ENCODE measurements at regions not wholly inside any gene's neighbourhood (a gene's known extent, or its start where the extent isn't known, plus 50 kb on each side); places are given as distances from the start of the nearest gene placed in this dataset.

GRCh38 chr18:1511619-1512311 lies 607.1 kb downstream of the ADCYAP1 start:
- no peak for TF ChIP-seq FOXA1 (IDR thresholded peaks at IDR 0.05)
- TF ChIP-seq MAX (IDR thresholded peaks at IDR 0.05): no peak
- TF ChIP-seq HNF4G (IDR thresholded peaks at IDR 0.05): no peak
- no peak for TF ChIP-seq CTCF (IDR thresholded peaks at IDR 0.05; ENCODE audit: low read depth, low read length, missing input control)
- TF ChIP-seq ATF3 (IDR thresholded peaks at IDR 0.05): no peak
- TF ChIP-seq JUND (IDR thresholded peaks at IDR 0.05): peak in 1 of 2 donors; percentile 24
- no peak for TF ChIP-seq NR2F2 (IDR thresholded peaks at IDR 0.05)
- peak; percentile 31 to 76 for TF ChIP-seq GABPA (IDR thresholded peaks at IDR 0.05 in 1 of 2, conservative IDR thresholded peaks at IDR 0.05 in 1 of 2)
- no peak for TF ChIP-seq TAF1 (conservative IDR thresholded peaks at IDR 0.05)
- TF ChIP-seq RXRA (IDR thresholded peaks at IDR 0.05): peak in 1 of 2 donors; percentile 7
- TF ChIP-seq ZBTB33 (IDR thresholded peaks at IDR 0.05): no peak
- TF ChIP-seq YY1 (IDR thresholded peaks at IDR 0.05): peak; percentile 67
- no peak for TF ChIP-seq EGR1 (IDR thresholded peaks at IDR 0.05; ENCODE audit: low read depth in 2 of 2)
- no peak for TF ChIP-seq FOXA2 (IDR thresholded peaks at IDR 0.05)
- peak; percentile 23 for TF ChIP-seq SP1 (IDR thresholded peaks at IDR 0.05)
- TF ChIP-seq REST (IDR thresholded peaks at IDR 0.05): no peak
- TF ChIP-seq RAD21 (IDR thresholded peaks at IDR 0.05): peak; percentile 9 to 24
- TF ChIP-seq HNF4A (conservative IDR thresholded peaks at IDR 0.05): peak in 1 of 2 donors; percentile 18
- WGBS: 43% methylated on average over 7 of the region's 7 CpGs
- Histone ChIP-seq H3K9ac (ENCODE audit: low read depth in 1 of 2, low read length in 2 of 2) (peak overlapping the region in 1 of 2 donors; percentile 26), H3K9me3 (ENCODE audit: control insufficient read depth in 4 of 4, low read length in 3 of 4) (no peaks in the 10 kb centered on the region), H3K4me3 (ENCODE audit: low read depth in 1 of 3, low read length in 3 of 3) (peak overlapping the region in 1 of 3 donors; percentile 31), H3K27me3 (ENCODE audit: control insufficient read depth in 4 of 4, insufficient read depth in 4 of 4, low read length in 3 of 4) (no peaks in the 10 kb centered on the region), H3K4me1 (ENCODE audit: control insufficient read depth in 4 of 4, insufficient read depth in 4 of 4, low read length in 3 of 4) (peaks cover 0 to 15% (median 3%) of the 10 kb centered on the region in 4 donors), H3K36me3 (ENCODE audit: control insufficient read depth in 4 of 4, insufficient read depth in 3 of 4, low read depth in 1 of 4, low read length in 3 of 4) (no peaks in the 10 kb centered on the region), H3K27ac (ENCODE audit: low read depth in 1 of 2, low read length in 2 of 2) (peak overlapping the region; percentile 14 to 70)
- no peak for DNase-seq (ENCODE audit: low spot score)
